NAMALWA (cell line): ENCODE measurements at regions not wholly inside any gene's neighbourhood (a gene's known extent, or its start where the extent isn't known, plus 50 kb on each side); places are given as distances from the start of the nearest gene placed in this dataset.

Experiments used
- DNase-seq: peaks from one replicate; pipeline ENCODE4 v3.0.0-alpha.2; 2015; ENCODE audit warnings: low spot score

DNA sequence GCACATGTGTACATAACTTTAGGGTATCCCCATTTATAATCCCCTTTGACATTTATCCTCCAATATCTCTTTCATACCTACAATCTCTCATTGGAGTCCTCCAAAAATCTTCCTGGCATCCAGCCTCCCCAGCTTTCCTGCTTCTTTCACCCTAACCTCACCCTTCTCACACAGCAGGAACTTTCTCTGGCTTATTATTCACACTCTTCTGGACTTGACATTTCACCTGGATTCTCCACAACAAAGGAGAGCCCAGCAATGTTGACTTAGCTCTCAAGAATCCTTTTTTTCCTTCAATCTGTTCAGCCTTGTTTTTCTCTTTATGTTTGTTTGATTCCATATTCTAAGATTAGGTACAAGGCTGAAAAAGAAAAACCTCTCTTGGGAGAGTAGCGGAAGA is 783.6 kb upstream of the ACVR2A start:
- DNase-seq, result no peak

- no peak for DNase-seq
Observed at GRCh38 chr2:147057892-147058490, 786.8 kb upstream of the ACVR2A start.

DNA sequence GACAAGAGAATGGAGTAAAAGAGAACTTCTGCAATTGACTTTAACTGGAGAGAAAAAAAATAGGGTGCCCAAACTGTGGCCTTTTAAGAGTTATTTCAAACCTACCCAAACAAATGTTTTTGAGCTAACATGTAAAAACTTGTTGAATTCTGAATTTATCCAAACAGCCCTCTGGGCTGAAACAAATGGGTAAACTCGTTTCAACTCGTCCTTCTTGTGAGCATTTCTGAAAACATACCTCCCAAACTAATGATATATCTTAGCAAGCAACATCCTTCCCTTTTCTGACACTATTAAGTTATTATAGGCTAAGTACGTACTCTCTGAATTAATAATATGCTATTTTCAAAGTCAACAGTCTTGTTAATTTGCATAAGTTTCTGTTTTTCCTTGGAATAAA is 793.0 kb upstream of the ACVR2A start:
- DNase-seq, result no peak

GRCh38 chr2:147051248-147051647 is 793.6 kb upstream of the ACVR2A start:
- no peak for DNase-seq

DNA sequence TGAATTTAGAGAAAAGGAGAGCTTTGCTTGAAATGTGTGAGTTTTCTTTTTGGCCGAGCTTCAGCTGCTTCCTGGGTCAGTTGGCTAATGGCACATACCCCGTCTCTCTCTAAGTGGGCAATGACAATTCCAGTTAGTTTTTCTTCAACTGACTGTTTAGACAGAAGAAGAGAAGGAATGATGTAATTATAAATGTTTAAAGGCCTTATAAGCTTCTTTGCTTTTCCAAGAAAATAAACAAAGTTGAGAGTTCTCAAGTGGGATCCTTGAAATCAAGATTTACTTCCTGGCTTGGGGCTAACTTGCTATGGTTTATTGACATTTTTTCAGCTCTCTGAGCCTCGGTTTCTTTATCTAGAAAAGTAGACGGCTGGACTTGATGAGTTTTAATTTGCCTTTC is 794.9 kb upstream of the ACVR2A start:
- DNase-seq, result no peak

GRCh38 chr2:147046473-147046872 is 798.4 kb upstream of the ACVR2A start:
- DNase-seq, result no peak

- peak; percentile 62 for DNase-seq
Observed at GRCh38 chr2:147045113-147045512, 799.7 kb upstream of the ACVR2A start.

- no peak for DNase-seq
Observed at GRCh38 chr2:147041121-147041494, 803.7 kb upstream of the ACVR2A start.

DNA sequence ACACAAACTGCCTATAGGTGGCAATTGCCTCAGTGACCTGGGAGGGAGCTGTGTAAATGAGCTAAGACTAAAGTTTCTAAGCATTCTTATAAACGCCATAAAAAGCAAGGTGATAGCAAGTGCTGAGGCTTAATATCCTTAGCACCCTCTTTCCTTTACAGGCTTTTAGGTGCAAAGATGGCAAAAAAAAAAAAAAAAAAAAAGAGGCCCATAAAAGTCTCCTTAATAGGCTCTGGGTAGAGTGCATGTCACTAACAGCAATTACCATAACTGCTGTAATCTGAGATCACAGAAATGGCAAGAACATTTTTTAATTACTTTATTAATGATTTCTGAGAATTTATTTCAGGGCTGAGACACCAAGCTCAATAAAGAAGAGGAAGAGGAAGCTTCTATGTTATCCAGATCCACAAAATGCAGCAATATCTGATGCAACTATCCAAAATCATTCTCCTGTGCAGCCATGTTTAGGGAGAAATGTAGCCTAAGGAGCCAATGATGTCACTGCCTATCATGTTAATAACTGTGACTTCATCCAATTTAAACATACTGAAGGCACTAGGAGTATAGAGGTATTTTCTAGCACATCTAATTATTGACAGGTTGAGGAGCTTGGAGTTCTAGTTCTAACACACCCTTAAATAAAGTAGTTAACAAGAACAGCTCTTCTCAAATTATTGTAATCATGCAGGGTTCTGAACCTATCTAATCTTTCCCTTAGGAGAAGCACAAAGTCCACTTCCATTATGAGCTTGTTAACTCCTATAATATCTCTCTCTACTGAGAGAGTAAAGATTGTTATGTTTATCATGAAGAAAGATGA is 804.3 kb upstream of the ACVR2A start:
- DNase-seq, result no peak

- no peak for DNase-seq
Observed at GRCh38 chr2:147037048-147037447, 807.8 kb upstream of the ACVR2A start.

DNA sequence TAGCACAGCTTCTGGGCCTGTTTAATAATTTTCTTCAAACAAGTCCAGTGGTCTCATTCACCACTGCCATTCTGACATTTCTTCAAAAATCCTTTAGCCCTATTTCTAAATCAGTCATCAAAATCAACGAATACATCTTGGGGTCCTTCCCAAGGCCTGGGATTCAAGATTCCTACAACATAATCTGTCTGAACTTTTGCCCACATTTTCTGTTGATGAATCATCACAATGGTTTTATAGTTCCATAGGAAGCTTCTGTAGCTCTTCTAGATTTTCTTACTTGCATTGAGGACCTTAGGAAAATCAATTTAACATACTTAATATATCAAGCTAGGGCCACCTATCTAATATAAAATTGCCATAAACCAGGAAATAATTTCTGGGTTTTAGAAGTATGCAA is 811.8 kb upstream of the ACVR2A start:
- DNase-seq, result no peak

DNA sequence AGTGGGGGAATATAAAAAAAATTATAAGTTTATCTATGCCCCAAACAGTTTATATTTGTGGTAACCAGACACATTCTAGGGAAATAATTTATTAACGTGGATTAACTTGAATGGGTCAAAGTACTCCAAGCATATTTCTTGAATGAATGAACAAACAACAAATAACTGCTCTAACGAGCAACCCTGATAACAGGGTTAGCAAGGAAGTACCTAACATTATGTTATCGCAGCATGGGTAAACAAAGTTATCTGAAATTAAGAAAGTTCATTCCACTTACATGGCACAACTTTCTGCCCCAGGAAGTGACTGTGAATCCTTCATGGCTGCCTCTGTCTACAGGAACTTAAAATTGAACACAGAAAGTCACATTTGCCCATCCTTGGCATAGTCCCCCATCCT is 812.9 kb upstream of the ACVR2A start:
- DNase-seq, result no peak

GRCh38 chr2:147030966-147031720 is 813.7 kb upstream of the ACVR2A start:
- no peak for DNase-seq

GRCh38 chr2:147027436-147027835 is 817.4 kb upstream of the ACVR2A start:
- no peak for DNase-seq

DNA sequence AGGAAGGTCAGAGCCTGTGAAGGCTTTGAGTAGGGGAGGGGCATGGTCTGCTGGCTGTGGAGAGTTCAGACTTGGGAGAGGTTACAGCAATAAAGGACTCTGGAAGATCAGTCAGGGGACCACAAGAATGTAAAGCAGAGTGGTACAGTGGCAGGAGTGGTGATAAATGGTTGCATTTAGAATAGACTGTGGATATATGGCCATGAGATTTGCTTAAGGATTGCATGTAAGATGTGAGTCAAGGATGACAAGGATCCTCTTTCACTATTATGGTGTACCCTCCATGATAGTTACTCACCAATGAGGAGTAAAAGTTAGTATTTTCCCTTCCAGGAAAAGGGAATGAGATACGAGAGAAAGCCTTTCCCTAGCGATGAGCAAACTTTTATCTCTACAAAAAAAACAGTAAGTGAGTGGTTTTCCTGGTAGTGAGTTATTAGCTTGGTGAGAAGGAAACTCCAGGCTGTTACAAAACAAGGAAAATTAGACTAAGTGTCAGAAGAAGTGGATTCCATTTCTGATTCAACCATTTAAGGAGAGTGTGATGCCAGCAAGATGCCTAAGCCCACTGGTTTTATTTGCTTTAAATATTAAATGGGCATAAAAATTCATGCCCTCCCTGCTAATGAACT is 818.0 kb upstream of the ACVR2A start:
- DNase-seq, result no peak

DNA sequence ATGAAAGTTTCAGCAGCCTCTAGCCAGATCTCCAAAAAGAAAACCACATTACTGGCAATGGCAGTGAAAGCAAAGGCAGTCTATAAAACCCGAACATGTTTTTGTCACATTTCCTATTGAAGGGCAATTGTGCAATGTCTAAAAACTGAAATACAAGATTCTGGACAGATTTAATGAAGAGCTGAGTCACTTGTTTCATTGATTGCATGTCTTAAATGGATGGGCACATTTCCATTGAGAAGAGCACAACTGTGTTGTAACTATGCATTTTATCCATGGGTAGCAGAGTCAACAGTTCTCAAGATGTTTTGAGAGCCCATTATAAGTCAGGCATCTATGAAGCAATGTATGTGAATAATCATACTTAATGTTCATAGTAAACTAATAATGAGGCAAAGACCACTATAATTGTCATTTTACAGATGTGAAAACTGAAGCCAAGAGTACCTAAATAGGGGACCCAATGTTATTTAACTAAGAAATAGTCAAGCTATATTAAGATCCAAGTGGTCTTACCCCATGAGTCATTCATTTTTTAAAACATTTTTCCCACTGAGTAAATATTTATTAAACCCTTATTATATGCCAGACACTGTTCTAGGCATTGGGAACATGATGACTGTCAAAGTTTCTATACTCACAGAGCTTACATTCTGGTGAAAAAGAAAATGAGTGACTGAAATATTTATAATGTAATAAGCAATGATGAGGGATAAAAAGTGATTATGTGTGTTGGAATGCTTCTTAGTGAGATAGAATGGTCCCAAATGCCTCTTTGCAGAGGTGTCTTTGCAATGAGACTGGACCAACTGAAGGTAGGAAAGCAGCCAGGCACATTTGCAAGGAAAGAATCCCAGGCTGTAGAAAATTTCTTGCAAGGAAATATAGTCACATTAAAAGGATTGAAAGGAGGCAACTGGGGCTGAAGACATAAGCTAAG is 818.9 kb upstream of the ACVR2A start:
- DNase-seq, result no peak

DNA sequence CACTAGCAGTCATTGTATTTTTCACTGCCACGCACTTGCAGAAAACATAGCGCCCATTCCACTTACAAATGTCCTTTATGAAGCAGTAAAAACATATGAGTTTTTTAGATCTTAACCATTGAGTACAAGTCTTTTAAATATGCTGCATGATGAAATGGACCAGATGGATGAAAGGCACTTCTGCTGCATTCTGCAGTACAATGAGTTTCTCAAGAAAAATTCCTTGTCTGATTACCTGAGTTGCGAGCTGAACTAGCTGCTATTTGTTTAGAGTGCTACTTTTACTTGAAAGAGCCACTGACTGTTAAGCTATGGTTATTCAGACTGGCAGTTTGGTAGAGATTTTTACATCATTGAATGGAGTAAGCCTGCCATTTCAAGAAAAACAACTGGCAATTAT is 825.5 kb upstream of the ACVR2A start:
- DNase-seq, result no peak

DNA sequence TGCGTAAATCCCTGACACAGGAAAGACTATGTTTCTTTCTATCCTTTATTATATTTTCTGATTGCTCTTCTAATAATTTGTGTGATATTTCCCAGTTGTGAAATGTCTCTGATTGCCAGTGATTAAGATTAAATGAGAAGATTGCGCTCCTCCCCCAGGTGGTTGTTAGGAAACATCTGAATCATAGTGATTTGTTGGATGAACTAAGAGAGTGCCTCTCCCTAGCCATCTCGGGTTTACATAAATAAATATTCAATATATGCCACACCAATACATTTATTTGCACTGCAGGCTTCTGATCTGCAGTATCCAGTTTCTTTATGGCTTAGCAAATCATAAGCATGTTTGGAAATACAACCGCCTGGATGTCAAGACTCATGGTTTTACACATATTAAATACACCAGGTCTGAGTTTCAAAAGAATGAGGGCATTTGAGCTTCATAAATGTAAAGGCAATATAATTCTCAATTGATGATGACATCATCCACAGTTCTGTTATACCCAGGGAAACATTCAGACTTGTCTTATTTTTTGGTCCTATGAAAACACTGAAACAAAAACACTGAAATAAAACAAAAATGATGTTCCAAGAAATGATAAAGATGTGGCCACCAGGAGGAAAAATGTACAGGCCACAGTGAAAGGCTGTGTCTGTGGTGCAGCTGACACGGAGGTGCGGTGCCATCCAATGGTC is 826.7 kb upstream of the ACVR2A start:
- no peak for DNase-seq

DNA sequence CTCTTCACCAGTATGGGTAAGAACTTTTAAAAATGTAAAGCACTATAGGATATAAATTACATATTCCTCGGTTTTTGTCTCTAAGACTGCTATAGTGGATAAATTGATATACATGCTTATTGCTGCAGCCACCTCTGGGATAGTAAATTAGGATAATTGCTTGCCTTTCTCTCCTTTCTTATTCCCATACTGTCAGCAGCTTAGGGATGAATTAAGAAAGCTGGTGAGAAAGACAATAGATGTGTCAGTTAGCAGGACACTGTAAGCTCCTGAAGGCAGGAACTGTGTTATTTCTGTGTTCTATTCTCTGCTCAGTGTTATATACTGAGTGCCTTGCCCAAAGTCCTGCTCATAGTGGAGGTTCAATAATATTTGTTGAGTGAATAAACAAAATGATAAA is 828.6 kb upstream of the ACVR2A start:
- DNase-seq, result no peak

GRCh38 chr2:147015591-147015990 is 829.2 kb upstream of the ACVR2A start:
- no peak for DNase-seq
